HCT116 (cell line): ENCODE measurements at regions not wholly inside any gene's neighbourhood (a gene's known extent, or its start where the extent isn't known, plus 50 kb on each side); places are given as distances from the start of the nearest gene placed in this dataset.

Experiments used
- CTCF ChIP-seq, 3 experiments: fragments of 200-600 bp in 1 of 3; sonication (generic) in 1 of 3; IDR thresholded peaks in 2 of 3; conservative IDR thresholded peaks in 1 of 3; 2 replicates each; pipeline ENCODE4 v1.5.1; 2012 to 2017; ENCODE audit warnings: low read depth in 2 of 3, low read length in 2 of 3, antibody characterized with exemption in 1 of 3, borderline replicate concordance in 1 of 3, control low read depth in 1 of 3, mild to moderate bottlenecking in 1 of 3, mixed read lengths in 1 of 3, mixed run types in 1 of 3, moderate library complexity in 1 of 3; ENCODE audit not compliant: insufficient read depth in 1 of 3
- EZH2 ChIP-seq: fragments of 200-600 bp; sonication (generic); IDR thresholded peaks from 2 replicates; pipeline ENCODE4 v1.6.1; 2017; ENCODE audit warnings: antibody characterized with exemption, mixed run types
- EZH2phosphoT487 ChIP-seq: fragments of 200-600 bp; IDR thresholded peaks from 2 replicates; pipeline ENCODE4 v1.6.1; 2018; ENCODE audit warnings: antibody characterized with exemption, borderline replicate concordance
- JUND ChIP-seq: IDR thresholded peaks from 2 replicates; pipeline ENCODE4 v1.6.1; 2012
- MAX ChIP-seq: IDR thresholded peaks from 2 replicates; pipeline ENCODE4 v1.6.1; 2012
- POLR2A ChIP-seq: IDR thresholded peaks from 2 replicates; pipeline ENCODE4 v1.7.0; 2011; ENCODE audit warnings: borderline replicate concordance; ENCODE audit not compliant: insufficient read depth, insufficient read length; ENCODE audit errors: extremely low read depth
- YY1 ChIP-seq: IDR thresholded peaks from 2 replicates; pipeline ENCODE4 v1.6.1; 2011; ENCODE audit warnings: low read length, low read depth, moderate library complexity, mild to moderate bottlenecking; ENCODE audit not compliant: insufficient replicate concordance; ENCODE audit errors: extremely low read depth
- ZBTB33 ChIP-seq: IDR thresholded peaks from 2 replicates; pipeline ENCODE4 v1.6.1; 2011; ENCODE audit warnings: mild to moderate bottlenecking, low read length, moderate library complexity; ENCODE audit not compliant: insufficient replicate concordance; ENCODE audit errors: extremely low read depth

- TF ChIP-seq JUND (no peak), MAX (no peak), ZBTB33 (no peak), EZH2 (no peak), EZH2phosphoT487 (no peak), POLR2A (no peak), YY1 (no peak), CTCF (IDR thresholded peaks at IDR 0.05 in 2 of 3, conservative IDR thresholded peaks at IDR 0.05 in 1 of 3; ENCODE audit: borderline replicate concordance in 1 of 3, insufficient read depth in 1 of 3, low read depth in 2 of 3, low read length in 2 of 3) (no peak)
Observed at GRCh38 chr12:114478865-114479264, 72.9 kb upstream of the TBX5 start.
